ENCODE measurements at regions not wholly inside any gene's neighbourhood (a gene's known extent, or its start where the extent isn't known, plus 50 kb on each side); places are given as distances from the start of the nearest gene placed in this dataset.

DNA sequence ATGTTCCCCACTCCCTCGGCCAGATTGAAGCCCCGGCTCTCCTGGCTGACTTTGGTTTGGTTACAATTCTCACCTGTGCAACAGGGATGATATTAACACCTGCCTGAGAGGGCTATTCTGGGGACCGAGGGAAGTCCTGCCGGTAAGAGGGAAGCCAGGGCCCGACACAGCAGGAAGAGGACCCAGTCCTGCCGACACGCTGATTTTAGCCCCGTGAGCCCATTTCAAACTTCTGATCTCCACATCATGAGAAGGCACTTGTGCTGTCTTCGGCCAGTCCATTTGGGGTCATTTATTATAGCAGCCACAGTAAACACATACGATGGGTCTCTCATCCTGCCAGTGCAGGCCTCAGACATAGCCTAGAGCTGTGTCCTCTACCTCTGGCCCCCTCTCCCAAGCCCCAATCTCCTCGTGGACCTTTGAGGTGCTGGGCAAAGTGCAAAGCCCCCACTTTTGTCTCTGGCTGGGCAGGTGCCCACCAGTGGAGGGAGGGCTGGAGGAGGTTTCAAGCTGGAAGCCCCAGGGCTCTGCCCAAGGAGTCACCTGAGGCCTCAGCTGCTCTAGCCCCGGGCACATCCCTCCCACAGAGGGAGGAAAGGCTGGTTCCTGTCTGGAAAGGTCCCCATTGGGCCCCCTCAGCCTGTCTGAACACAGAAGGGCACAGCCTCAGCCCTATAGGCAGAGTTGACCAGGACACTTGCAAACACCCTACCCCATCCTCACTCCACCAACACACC is 59.1 kb upstream of the FGF3 start:
- TF ChIP-seq CTCF (conservative IDR thresholded peaks at IDR 0.05), result no peak
- no peak for TF ChIP-seq ZFX (IDR thresholded peaks at IDR 0.05)

Measured in C4-2B (cell line).